GM18517 (cell line): ENCODE measurements at regions not wholly inside any gene's neighbourhood (a gene's known extent, or its start where the extent isn't known, plus 50 kb on each side); places are given as distances from the start of the nearest gene placed in this dataset.

Experiments used
- ATAC-seq: cut with Tn5 transposase; IDR thresholded peaks from one replicate; pipeline ENCODE4 v1.9.1; 2021; ENCODE audit warnings: mild to moderate bottlenecking, moderate library complexity; ENCODE audit not compliant: unreplicated experiment

DNA sequence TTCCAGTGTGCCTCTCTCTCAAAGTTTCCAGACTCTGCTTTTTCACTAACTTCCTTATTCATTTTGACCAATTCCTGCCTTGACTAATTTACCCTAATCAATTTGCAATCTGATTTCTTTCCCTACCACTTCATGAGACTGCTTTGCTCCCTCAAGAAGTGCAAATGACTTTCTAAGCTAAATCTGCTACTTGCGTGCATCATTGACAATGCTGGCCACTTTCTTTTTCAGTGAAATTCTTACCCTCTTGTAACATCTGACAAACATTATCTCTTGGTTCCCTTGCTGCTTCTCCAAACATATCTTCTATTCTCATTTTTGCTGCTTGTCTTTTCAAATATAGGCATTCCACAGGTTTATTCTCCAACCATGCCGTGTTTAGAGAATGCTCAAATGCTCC, 659.9 kb downstream of the USP25 start:
- no peak for ATAC-seq

- no peak for ATAC-seq
These were observed 665.5 kb downstream of the USP25 start for GRCh38 chr21:16395285-16395684.

DNA sequence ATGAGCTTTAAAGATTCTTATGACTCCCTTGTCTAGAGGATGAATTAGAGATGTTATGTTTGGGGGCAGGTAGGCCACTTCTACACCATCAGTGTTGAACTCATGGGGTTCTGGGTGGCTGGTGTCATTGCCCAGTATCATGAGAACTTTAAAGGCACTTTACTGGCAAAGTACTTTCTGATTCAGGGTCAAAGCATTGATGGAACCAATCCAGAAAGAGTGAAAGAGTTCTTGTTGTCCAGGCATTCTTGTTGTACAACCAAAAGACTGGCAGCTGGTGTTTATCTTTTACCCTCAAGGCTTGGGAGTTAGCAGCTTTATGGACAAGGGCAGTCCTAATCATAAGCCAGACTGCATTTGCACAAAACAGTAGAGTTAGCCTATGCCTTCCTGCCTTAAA, 673.0 kb downstream of the USP25 start:
- no peak for ATAC-seq

- ATAC-seq, result no peak
These were observed 675.0 kb downstream of the USP25 start for GRCh38 chr21:16404776-16405175.

DNA sequence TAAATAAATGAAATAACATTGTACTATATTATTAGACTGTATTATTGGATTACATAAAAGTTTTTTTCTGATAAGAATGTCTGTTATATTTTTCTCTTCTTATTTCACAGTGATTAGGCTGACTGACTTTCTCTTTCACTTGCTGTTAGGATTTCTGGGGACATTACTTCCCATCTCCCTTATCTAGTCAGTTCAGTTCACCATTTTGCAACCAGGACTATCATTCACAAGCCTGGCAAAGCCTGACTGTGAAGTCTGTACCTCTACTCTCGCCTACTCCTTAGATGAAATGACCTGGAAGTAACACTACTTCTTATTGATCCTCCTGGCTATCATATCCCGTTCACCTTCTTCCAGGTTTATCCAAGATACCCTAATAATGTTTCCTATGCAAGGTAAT, 676.6 kb downstream of the USP25 start:
- ATAC-seq, result no peak

- no peak for ATAC-seq
These were observed 677.8 kb downstream of the USP25 start for GRCh38 chr21:16407403-16408240.

GRCh38 chr21:16408280-16408679, 678.5 kb downstream of the USP25 start:
- ATAC-seq, result no peak

- ATAC-seq, result no peak
These were observed 679.6 kb downstream of the USP25 start for GRCh38 chr21:16409352-16409751.

GRCh38 chr21:16418226-16418625, 688.4 kb downstream of the USP25 start:
- ATAC-seq, result no peak

DNA sequence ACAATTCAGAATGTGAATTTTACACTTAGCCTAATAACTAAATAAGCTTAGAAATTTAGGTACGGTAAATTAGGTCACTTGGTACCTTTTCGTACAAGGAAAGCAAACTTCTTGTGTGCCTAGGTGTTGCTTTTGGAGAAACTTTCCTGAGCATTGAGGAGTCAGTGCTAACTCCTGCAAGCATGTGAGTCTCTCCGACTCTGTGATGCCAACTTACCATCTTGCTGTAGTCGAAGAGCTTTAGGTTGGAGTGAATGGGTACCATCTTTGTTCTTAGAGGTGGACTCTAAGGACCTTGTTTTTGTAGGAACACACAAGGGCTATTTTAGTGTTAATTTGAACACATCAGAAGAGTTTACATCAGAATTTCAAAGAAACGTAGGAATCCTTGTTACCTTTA, 688.9 kb downstream of the USP25 start:
- ATAC-seq, result no peak

- ATAC-seq, result no peak
These were observed 689.6 kb downstream of the USP25 start for GRCh38 chr21:16419188-16419921.

DNA sequence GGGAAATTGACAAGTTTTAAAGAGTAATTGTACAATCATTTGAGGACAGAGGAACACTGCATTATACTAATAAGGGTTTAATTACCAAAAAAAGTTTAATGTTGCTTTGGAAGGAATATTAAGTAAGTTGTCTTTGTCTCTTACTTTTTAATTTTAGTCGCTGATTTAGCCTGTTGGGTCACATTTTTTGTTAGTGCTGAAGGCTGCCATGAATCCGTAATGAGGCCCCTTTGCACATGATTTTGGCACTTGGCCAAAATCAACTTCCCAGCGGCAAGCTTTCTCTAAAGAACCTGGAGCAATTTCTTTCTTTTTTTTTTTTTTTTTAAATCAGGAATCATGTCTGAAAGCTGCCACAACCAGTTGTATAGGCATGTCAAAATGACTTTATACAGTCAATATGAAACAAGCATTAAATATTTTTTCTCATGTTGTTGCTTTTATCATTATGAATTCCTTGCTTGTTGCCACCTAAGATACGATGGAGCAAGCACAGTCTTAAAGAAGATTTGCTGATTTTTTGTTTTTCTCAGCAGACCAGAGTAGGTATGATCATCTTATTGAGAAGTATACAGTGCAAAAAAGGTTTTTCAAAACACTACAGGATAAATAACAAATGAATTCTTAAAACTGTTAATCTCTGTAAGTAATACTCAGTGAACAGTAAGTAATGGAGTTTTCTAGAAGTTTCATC, 690.4 kb downstream of the USP25 start:
- no peak for ATAC-seq

- no peak for ATAC-seq
These were observed 691.2 kb downstream of the USP25 start for GRCh38 chr21:16421007-16421406.

DNA sequence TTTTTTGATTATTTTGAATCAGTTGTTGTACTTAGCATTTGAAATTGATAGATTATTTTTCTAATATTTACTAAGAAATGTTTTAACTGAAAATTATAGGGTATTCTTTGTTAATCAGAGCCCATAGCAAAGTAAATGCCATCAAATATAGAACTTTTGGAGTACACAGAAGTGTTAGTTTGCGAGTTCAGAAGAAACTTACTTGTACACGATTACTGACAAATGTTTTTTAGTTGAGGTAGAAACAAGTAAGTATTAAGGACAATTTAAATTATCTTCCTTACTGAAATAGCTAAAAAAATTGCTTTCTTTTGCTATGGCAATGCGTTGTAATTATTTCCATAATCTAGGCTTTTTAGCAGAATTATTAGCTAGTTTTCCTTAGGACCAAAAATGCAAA, 692.2 kb downstream of the USP25 start:
- ATAC-seq, result no peak

DNA sequence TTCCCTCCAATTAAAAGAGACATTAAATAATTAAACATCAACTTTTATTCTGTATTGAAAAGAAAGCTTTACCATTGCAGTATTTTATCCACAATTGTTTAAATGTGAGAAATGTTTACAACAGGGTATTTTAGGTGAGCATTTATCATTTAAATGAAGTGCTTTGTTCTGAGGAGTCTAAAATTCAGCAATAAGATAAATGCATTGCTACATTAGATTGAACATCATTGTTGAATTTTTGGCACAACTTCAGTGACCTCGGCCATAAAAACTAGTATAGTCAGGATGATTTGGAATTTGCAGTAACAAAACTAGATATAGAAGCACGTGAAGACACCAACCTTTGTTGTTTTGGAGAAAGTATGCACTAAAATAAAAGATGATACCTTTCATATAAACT, 692.9 kb downstream of the USP25 start:
- ATAC-seq, result no peak

GRCh38 chr21:16423921-16424320, 694.1 kb downstream of the USP25 start:
- no peak for ATAC-seq

- no peak for ATAC-seq
These were observed 694.6 kb downstream of the USP25 start for GRCh38 chr21:16424331-16424751.

DNA sequence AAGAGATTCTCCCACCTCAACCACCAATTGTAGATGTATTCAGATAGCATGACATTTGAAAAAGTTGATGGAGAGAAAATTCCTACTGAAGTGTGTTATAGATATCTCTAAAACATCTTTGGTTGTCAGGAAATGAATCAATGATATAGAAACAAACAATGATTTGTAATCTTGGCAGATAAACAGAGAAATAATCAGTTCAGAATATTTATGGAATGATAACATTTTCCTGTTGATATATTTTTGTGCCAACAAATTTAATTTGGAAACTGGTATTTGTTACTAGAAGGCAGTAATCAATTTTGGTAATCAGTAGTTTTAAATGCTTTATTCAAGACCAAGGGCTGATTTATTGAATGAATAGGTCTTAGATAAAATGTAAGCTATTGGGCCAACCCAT, 695.6 kb downstream of the USP25 start:
- no peak for ATAC-seq

DNA sequence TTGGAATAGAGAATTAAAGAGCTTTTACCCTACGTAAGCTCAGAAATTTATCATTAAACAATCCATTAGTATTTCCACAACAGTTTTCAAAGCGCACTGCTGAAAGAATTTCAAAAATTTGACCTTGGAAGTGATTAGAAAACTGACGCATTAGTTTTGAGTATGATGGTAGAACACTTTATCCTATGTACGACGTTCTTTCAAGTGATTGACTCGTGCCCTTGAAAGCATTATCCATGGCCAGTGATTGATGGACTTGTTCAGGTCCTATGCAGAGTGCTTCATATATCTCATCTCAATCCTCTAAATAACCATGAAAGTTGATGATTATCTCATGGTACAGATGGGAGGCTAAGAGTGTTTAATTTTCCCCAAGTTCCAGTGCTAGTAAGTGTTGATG, 697.2 kb downstream of the USP25 start:
- ATAC-seq, result no peak

DNA sequence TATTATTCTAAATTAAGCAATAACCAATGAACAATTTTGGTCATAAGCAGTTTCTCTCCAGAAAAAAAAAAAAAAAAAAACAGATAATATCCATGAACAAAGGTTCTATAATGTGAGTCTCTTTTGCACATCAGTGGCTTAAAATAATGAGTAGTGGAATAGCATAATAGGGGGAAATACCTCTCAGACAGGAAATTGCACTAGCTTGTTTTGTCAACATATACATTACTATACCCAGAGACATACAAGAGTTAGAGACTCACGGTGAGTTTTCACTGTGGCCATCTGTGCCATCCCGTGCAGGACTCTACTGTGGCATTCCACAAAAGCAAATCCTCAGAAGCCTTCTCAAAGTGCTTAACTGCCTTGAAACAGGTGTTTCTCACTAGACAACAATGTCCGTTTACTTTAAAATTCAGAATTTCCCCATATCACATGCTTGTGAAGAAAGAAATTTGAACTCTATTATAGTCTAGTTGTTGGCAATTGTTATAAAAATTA, 697.9 kb downstream of the USP25 start:
- ATAC-seq, result no peak

- ATAC-seq, result no peak
These were observed 707.8 kb downstream of the USP25 start for GRCh38 chr21:16437586-16437985.

GRCh38 chr21:16438761-16439160, 709.0 kb downstream of the USP25 start:
- no peak for ATAC-seq
